ENCODE measurements at regions not wholly inside any gene's neighbourhood (a gene's known extent, or its start where the extent isn't known, plus 50 kb on each side); places are given as distances from the start of the nearest gene placed in this dataset.
"Not testable (repeated sequence)": the region's sequence is repeated elsewhere in the genome, so short reads cannot be mapped to it uniquely, and the experiment has no call there.

GRCh38 chr5:74534397-74535129 is 106.0 kb downstream of the ENC1 start:
- no peak overlapping the region for H3K4me3 ChIP-seq

DNA sequence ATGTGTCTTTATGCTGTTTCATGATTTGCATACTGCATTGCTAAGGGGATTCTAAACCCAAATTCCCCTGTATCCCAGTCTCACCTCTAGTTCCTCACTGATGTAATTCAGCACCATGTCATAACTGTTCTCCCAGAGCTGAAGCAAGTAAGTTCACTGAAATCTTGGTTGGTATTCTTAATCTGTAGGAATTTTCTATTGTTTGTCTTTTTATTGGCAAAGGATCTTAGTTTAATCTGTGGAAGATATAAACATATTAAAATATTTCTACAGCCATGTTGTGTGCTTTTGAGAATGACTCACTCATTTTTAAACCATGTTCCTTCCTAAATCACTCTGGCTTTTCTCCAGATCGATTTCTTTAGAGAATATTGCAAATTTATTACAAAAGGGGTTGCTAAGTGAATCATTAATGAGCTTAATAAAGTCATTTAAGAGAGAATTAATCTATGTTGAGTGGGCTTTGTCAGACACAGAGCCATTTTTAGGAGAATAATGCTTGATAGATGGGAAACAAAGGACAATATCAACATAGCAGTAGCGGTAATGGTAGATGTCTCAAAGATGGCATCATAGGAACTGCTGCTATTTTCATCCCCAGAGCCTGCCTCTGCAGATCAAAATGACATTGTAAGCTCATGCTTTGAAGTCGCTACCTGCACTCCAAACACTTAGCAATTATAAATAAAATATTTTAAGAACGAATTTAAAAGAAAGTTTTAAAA is 110.0 kb downstream of the ENC1 start:
- Histone ChIP-seq H3K4me1 (no peaks in the 10 kb centered on the region), H3K4me3 (no peak overlapping the region), H3K9me3 (no peaks in the 10 kb centered on the region), H3K27ac (no peak overlapping the region), H3K27me3 (no peaks in the 10 kb centered on the region), H3K36me3 (no peaks in the 10 kb centered on the region)
- no peak for DNase-seq (ENCODE audit: low spot score in 2 of 2)
- 69% methylated on average over 4 of the region's 4 CpGs for WGBS
- TF ChIP-seq POLR2AphosphoS5 (IDR thresholded peaks at IDR 0.05) (no peak), CTCF (IDR thresholded peaks at IDR 0.05) (no peak), POLR2A (IDR thresholded peaks at IDR 0.05) (no peak), EP300 (IDR thresholded peaks at IDR 0.05) (no peak)

More at GRCh38 chr5:74534397-74535129, 106.0 kb downstream of the ENC1 start:
- TF ChIP-seq CTCF (IDR thresholded peaks at IDR 0.05), result no peak
- TF ChIP-seq EP300 (IDR thresholded peaks at IDR 0.05), result no peak
- TF ChIP-seq POLR2AphosphoS5 (IDR thresholded peaks at IDR 0.05), result no peak
- no peak for TF ChIP-seq POLR2A (IDR thresholded peaks at IDR 0.05)
- WGBS, result 89% methylated on average over 2 of the region's 2 CpGs
- no peaks in the 10 kb centered on the region for H3K9me3 ChIP-seq
- peaks cover 4% of the 10 kb centered on the region for H3K4me1 ChIP-seq
- H3K36me3 ChIP-seq, result no peaks in the 10 kb centered on the region
- H3K27ac ChIP-seq, result no peak overlapping the region
- no peaks in the 10 kb centered on the region for H3K27me3 ChIP-seq
- DNase-seq (ENCODE audit: low spot score in 2 of 2), result no peak

- no peaks in the 10 kb centered on the region for H3K27me3 ChIP-seq
- no peak overlapping the region for H3K4me3 ChIP-seq
- H3K36me3 ChIP-seq, result no peaks in the 10 kb centered on the region
- no peak for DNase-seq (ENCODE audit: low spot score in 2 of 2)
- WGBS, result 92% methylated on average over 7 of the region's 7 CpGs
- no peaks in the 10 kb centered on the region for H3K9me3 ChIP-seq
- no peak for TF ChIP-seq EP300 (IDR thresholded peaks at IDR 0.05)
- no peak for TF ChIP-seq POLR2AphosphoS5 (IDR thresholded peaks at IDR 0.05)
- TF ChIP-seq CTCF (IDR thresholded peaks at IDR 0.05), result no peak
- no peak for TF ChIP-seq POLR2A (IDR thresholded peaks at IDR 0.05)
- no peak overlapping the region for H3K27ac ChIP-seq
- H3K4me1 ChIP-seq, result no peaks in the 10 kb centered on the region
Measured at GRCh38 chr5:74529101-74529500, 111.4 kb downstream of the ENC1 start.

DNA sequence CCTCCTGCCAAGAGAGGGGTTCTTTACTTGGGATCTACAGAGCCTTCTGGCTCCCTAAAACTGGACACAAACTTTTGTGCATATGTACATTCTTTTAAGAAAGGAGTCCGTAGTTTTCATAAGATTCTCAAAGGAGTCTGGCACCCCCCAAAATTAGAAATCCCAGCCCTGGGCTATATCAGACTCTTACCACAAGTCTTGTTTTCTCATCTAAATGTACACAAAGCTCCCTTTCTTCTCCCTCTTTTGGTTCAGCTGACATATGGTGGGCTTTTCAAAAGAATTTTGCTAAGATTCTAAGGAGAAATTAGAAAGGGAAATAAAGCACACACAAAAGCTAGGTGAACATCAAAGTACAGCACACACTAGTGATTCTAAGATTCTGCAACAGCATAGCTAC is 114.4 kb downstream of the ENC1 start:
- H3K27me3 ChIP-seq, result no peaks in the 10 kb centered on the region
- H3K4me3 ChIP-seq, result no peak overlapping the region
- WGBS, result 76% methylated on average over 1 of the region's 1 CpG
- no peak overlapping the region for H3K27ac ChIP-seq
- DNase-seq (ENCODE audit: low spot score in 2 of 2), result no peak
- H3K9me3 ChIP-seq, result no peaks in the 10 kb centered on the region
- H3K36me3 ChIP-seq, result no peaks in the 10 kb centered on the region
- H3K4me1 ChIP-seq, result no peaks in the 10 kb centered on the region
- TF ChIP-seq CTCF (IDR thresholded peaks at IDR 0.05) (no peak), EP300 (IDR thresholded peaks at IDR 0.05) (no peak), POLR2AphosphoS5 (IDR thresholded peaks at IDR 0.05) (no peak), POLR2A (IDR thresholded peaks at IDR 0.05) (no peak)

DNA sequence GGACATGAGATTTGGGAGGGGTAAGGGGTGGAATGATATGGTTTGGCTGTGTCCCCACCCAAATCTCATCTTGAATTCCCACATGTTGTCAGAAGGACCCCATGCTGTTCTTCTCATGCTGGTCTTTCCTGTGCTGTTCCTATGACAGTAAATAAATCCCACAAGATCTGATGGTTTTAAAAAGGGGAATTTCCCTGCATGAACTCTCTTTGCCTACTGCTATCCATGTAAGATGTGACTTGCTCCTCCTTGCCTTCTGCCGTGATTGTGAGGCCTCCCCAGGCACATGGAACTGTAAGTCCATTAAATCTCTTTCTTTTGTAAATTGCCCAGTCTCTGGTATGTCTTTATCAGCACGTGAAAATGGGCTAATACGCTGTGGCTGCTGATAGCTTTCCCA is 115.8 kb downstream of the ENC1 start:
- H3K27ac ChIP-seq; DNase-seq (ENCODE audit: low spot score in 2 of 2); H3K4me1 ChIP-seq; H3K27me3 ChIP-seq; H3K4me3 ChIP-seq; H3K36me3 ChIP-seq; H3K9me3 ChIP-seq: not testable (repeated sequence)
- WGBS, result 97% methylated on average over 3 of the region's 3 CpGs

GRCh38 chr5:74523698-74524097 is 116.8 kb downstream of the ENC1 start:
- H3K36me3 ChIP-seq; H3K27me3 ChIP-seq; DNase-seq (ENCODE audit: low spot score in 2 of 2); H3K4me3 ChIP-seq; H3K4me1 ChIP-seq; H3K9me3 ChIP-seq; H3K27ac ChIP-seq: not testable (repeated sequence)
- 81% methylated on average over 4 of the region's 4 CpGs for WGBS

DNA sequence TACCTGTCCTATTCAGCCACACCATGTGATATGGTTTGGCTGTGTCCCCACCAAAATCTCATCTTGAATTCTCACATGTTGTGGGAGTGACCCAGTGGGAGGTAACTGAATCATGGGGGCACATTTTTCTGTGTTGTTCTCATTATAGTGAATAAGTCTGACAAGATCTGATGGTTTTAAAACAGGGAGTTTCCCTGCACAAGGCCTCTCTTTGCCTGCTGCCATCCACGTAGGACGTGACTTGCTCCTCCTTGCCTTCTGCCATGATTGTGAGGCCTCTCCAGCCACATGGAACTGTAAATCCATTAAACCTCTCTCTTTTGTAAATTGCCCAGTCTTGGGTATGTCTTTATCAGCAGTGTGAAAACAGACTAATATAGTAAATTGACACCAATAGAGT is 117.7 kb downstream of the ENC1 start:
- H3K4me1 ChIP-seq; H3K4me3 ChIP-seq; H3K27ac ChIP-seq; DNase-seq (ENCODE audit: low spot score in 2 of 2); H3K36me3 ChIP-seq; H3K9me3 ChIP-seq; H3K27me3 ChIP-seq: not testable (repeated sequence)
- 97% methylated on average over 2 of the region's 2 CpGs for WGBS
